IPS-11a (cell line): ENCODE measurements at regions not wholly inside any gene's neighbourhood (a gene's known extent, or its start where the extent isn't known, plus 50 kb on each side); places are given as distances from the start of the nearest gene placed in this dataset.
"Not testable (repeated sequence)": the region's sequence is repeated elsewhere in the genome, so short reads cannot be mapped to it uniquely, and the experiment has no call there.

Experiments used
- H3K4me3 ChIP-seq: one replicate; pipeline ENCODE4 v1.5.1; 2013; ENCODE audit warnings: low read depth, low read length, control low read depth

- no peak overlapping the region for H3K4me3 ChIP-seq
Observed at GRCh38 chr3:116981089-116981488, 271.5 kb downstream of the TUSC7 start.

- no peak overlapping the region for H3K4me3 ChIP-seq
Observed at GRCh38 chr3:116984301-116984700, 274.7 kb downstream of the TUSC7 start.

GRCh38 chr3:116994351-116994879, 284.8 kb downstream of the TUSC7 start:
- H3K4me3 ChIP-seq, result no peak overlapping the region

- no peak overlapping the region for H3K4me3 ChIP-seq
Observed at GRCh38 chr3:117003501-117003900, 293.9 kb downstream of the TUSC7 start.

- no peak overlapping the region for H3K4me3 ChIP-seq
Observed at GRCh38 chr3:117005274-117005673, 295.7 kb downstream of the TUSC7 start.

GRCh38 chr3:117005911-117006522, 296.4 kb downstream of the TUSC7 start:
- H3K4me3 ChIP-seq, result no peak overlapping the region

- no peak overlapping the region for H3K4me3 ChIP-seq
Observed at GRCh38 chr3:117010318-117010717, 300.7 kb downstream of the TUSC7 start.

GRCh38 chr3:117011687-117012250, 302.2 kb downstream of the TUSC7 start:
- H3K4me3 ChIP-seq, result no peak overlapping the region

- no peak overlapping the region for H3K4me3 ChIP-seq
Observed at GRCh38 chr3:117016378-117016777, 306.8 kb downstream of the TUSC7 start.

- no peak overlapping the region for H3K4me3 ChIP-seq
Observed at GRCh38 chr3:117017135-117017894, 307.7 kb downstream of the TUSC7 start.

- H3K4me3 ChIP-seq, result no peak overlapping the region
Observed at GRCh38 chr3:117018655-117019054, 309.1 kb downstream of the TUSC7 start.

GRCh38 chr3:117019082-117019713, 309.6 kb downstream of the TUSC7 start:
- H3K4me3 ChIP-seq, result no peak overlapping the region

- H3K4me3 ChIP-seq, result no peak overlapping the region
Observed at GRCh38 chr3:117026401-117026800, 316.8 kb downstream of the TUSC7 start.

GRCh38 chr3:117035745-117036144, 326.2 kb downstream of the TUSC7 start:
- H3K4me3 ChIP-seq, result no peak overlapping the region

GRCh38 chr3:117036259-117036799, 326.8 kb downstream of the TUSC7 start:
- H3K4me3 ChIP-seq, result no peak overlapping the region

- no peak overlapping the region for H3K4me3 ChIP-seq
Observed at GRCh38 chr3:117045143-117045542, 335.6 kb downstream of the TUSC7 start.

- H3K4me3 ChIP-seq, result no peak overlapping the region
Observed at GRCh38 chr3:117047951-117048705, 338.5 kb downstream of the TUSC7 start.

- no peak overlapping the region for H3K4me3 ChIP-seq
Observed at GRCh38 chr3:117052395-117052794, 342.8 kb downstream of the TUSC7 start.

- H3K4me3 ChIP-seq, result no peak overlapping the region
Observed at GRCh38 chr3:117054556-117054955, 345.0 kb downstream of the TUSC7 start.

- H3K4me3 ChIP-seq, result not testable (repeated sequence)
Observed at GRCh38 chr3:117056946-117057345, 347.4 kb downstream of the TUSC7 start.
